GM12892 (cell line): ENCODE measurements at regions not wholly inside any gene's neighbourhood (a gene's known extent, or its start where the extent isn't known, plus 50 kb on each side); places are given as distances from the start of the nearest gene placed in this dataset.

Experiments
- POLR2A ChIP-seq: IDR thresholded peaks from 2 replicates; pipeline ENCODE4 v1.6.1; 2011; ENCODE audit warnings: low read depth, low read length, control low read depth
- POLR2AphosphoS5 ChIP-seq: IDR thresholded peaks from 2 replicates; pipeline ENCODE4 v1.6.1; 2011; ENCODE audit warnings: low read depth, low read length, control low read depth

- TF ChIP-seq POLR2AphosphoS5 (no peak), POLR2A (no peak)
Observed at GRCh38 chr15:91599261-91599660, 254.2 kb upstream of the SLCO3A1 start.
